Psoas muscle (tissue), 7 donors: ENCODE measurements at regions not wholly inside any gene's neighbourhood (a gene's known extent, or its start where the extent isn't known, plus 50 kb on each side); places are given as distances from the start of the nearest gene placed in this dataset.

Experiments
- ATAC-seq, 4 donors: fragments of 200-7000 bp; cut with Tn5 transposase; one replicate each; pipeline ENCODE4 v1.9.1; 2020; ENCODE audit warnings: moderate library complexity in 3 of 4, mild to moderate bottlenecking in 2 of 4
- DNase-seq, 2 donors: peaks; one replicate each; pipeline ENCODE4 v3.0.0-alpha.2; 2020
- H3K27ac ChIP-seq: fragments of 200-600 bp; one replicate; pipeline ENCODE4 v1.8.0; 2022
- H3K27me3 ChIP-seq, 3 donors: fragments of 200-600 bp in 1 of 3; one replicate each; pipeline versions ENCODE4 v1.6.1 to v1.8.0; 2013 to 2022; ENCODE audit warnings: low read length in 2 of 3, mild to moderate bottlenecking in 2 of 3, moderate library complexity in 1 of 3; ENCODE audit not compliant: insufficient read depth in 3 of 3
- H3K36me3 ChIP-seq, 2 donors: fragments of 200-600 bp in 1 of 2; one replicate each; pipeline versions ENCODE4 v1.6.1 to v1.8.0; 2013 to 2022; ENCODE audit warnings: low read depth in 1 of 2, mild to moderate bottlenecking in 1 of 2, moderate library complexity in 1 of 2; ENCODE audit not compliant: insufficient read depth in 1 of 2
- H3K4me1 ChIP-seq: fragments of 200-600 bp; one replicate; pipeline ENCODE4 v1.8.0; 2022
- H3K4me3 ChIP-seq: fragments of 200-600 bp; one replicate; pipeline ENCODE4 v1.8.0; 2022; ENCODE audit warnings: mild to moderate bottlenecking
- H3K9me3 ChIP-seq: fragments of 200-600 bp; one replicate; pipeline ENCODE4 v1.8.0; 2022
- WGBS, 3 donors: extraction: QIAGEN DNeasy Blood & Tissue Kit; methylation state at CpG; one replicate each; pipeline versions ENCODE4 v1.1.6 to v1.1.7; 2013; 5-methylcytosine and 5-hydroxymethylcytosine counted together
- intact Hi-C, 2 donors: fragments of 100-400 bp; cut with DNase I; formaldehyde crosslinking; loops; one replicate each; pipeline versions ENCODE4 v1.11.0 to v1.14.2; 2022
- TF ChIP-seq, protein P1 (sequence below): fragments of 200-600 bp; IDR thresholded peaks from one replicate; pipeline ENCODE4 v1.8.0; 2022; ENCODE audit warnings: antibody characterized with exemption
- donor health status: healthy with polysubstance abuse.
- donor health status: DM: no; HTN: no; CAD: no; lungs with moderate emphysema.
- donor health status: Bipolar disorder and iron deficiency.
- donor health status: healthy.
- donor health status: DM: yes; HTN: yes; CAD: no.
- donor health status: DM: no; HTN: no; CAD: no.
- donor health status: DM: yes; HTN: yes; CAD: no.

DNA sequence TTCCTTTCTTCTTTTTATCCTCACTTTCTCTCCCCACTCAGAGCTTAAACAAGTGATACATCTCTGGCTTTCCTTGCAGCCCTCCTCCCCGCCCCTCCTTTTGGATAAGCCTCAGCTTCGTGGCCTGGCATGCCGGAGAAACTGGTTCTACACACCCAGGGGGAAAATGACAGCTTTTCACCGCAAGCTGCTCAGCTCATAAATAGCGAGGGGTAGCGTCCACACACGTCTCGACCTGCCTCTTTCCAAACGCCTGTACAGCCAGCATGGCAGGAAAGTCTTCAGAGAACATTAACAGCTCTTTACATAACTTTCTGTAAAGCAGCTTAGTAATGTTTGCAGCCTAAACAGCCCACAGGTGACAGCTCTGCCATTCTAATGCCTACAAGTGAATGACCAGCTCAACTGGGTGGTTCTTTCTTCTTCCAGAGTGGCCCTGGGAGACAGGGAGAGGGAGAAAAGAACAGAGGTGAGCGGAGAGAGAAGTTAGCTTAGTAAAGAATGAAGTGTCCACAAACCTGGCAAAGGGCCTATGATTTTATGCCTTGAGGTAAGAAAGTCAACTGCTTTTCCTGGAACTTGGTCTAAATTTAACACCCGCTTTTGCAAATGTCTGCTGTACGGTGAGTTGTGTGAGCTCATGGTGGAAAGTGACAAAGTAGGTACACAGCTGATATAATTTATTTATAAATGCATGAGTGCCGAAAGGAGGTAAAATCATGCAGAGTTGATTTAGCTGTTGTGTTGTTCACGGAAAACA is 251.5 kb downstream of the TFAP2A start:
- Histone ChIP-seq H3K27ac (no peak overlapping the region), H3K4me3 (no peak overlapping the region), H3K27me3 (no peaks in the 10 kb centered on the region), H3K9me3 (no peaks in the 10 kb centered on the region), H3K4me1 (no peaks in the 10 kb centered on the region), H3K36me3 (no peaks in the 10 kb centered on the region)
- DNase-seq (no peak), ATAC-seq (no peak)
- intact Hi-C loops: no loop called here
- 54 to 55% (median 55%) methylated on average over 14 of the region's 14 CpGs for WGBS, 3 donors
- TF ChIP-seq, protein P1, sequence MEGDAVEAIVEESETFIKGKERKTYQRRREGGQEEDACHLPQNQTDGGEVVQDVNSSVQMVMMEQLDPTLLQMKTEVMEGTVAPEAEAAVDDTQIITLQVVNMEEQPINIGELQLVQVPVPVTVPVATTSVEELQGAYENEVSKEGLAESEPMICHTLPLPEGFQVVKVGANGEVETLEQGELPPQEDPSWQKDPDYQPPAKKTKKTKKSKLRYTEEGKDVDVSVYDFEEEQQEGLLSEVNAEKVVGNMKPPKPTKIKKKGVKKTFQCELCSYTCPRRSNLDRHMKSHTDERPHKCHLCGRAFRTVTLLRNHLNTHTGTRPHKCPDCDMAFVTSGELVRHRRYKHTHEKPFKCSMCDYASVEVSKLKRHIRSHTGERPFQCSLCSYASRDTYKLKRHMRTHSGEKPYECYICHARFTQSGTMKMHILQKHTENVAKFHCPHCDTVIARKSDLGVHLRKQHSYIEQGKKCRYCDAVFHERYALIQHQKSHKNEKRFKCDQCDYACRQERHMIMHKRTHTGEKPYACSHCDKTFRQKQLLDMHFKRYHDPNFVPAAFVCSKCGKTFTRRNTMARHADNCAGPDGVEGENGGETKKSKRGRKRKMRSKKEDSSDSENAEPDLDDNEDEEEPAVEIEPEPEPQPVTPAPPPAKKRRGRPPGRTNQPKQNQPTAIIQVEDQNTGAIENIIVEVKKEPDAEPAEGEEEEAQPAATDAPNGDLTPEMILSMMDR: no peak

DNA sequence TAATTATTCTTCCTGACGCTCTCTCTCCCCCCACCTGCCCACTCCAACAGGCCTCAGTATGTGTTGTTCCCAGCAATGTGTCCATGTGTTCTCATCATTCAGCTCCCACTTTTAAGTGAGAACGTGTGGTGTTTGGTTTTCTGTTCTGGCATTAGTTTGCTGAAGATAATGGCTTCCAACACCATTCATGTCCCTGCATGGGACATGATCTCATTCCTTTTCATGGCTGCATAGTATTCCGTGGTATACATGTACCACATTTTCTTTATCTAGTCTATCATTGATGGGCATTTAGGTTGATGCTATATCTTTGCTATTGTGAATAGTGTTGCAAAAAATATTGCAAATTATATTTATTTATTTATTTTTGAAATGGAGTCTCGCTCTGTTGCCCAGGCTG is 258.0 kb downstream of the TFAP2A start:
- Histone ChIP-seq H3K27me3 (no peaks in the 10 kb centered on the region), H3K4me1 (no peaks in the 10 kb centered on the region), H3K27ac (no peak overlapping the region), H3K36me3 (no peaks in the 10 kb centered on the region), H3K4me3 (no peak overlapping the region), H3K9me3 (no peaks in the 10 kb centered on the region)
- TF ChIP-seq, protein P1: no peak
- WGBS, 3 donors: 92 to 93% (median 92%) methylated on average over 4 of the region's 4 CpGs
- intact Hi-C loops: no loop called here
- ATAC-seq: no peak
- no peak for DNase-seq

DNA sequence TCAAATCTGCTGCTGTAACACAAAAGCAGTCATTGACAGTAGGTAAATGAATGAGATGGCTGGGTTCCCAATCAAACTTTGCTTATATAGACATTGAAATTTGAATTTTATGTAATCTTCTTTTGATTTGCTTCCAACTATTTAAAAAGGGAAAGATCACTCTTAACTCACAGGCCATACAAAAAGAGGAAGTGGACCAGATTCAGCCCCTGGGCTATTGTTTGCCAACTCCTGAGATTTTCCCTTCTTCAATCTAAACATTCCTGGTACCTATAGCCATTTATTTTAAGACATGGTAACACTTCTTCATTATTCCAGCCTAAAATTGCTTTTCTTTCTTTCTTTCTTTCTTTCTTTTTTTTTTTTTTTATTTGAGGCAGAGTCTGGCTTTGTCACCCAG is 260.6 kb downstream of the TFAP2A start:
- Histone ChIP-seq H3K9me3 (no peaks in the 10 kb centered on the region), H3K36me3 (no peaks in the 10 kb centered on the region), H3K4me1 (no peaks in the 10 kb centered on the region), H3K4me3 (no peak overlapping the region), H3K27ac (no peak overlapping the region), H3K27me3 (no peaks in the 10 kb centered on the region)
- no peak for ATAC-seq
- no peak for DNase-seq
- TF ChIP-seq, protein P1: no peak
- intact Hi-C loops: no loop called here

DNA sequence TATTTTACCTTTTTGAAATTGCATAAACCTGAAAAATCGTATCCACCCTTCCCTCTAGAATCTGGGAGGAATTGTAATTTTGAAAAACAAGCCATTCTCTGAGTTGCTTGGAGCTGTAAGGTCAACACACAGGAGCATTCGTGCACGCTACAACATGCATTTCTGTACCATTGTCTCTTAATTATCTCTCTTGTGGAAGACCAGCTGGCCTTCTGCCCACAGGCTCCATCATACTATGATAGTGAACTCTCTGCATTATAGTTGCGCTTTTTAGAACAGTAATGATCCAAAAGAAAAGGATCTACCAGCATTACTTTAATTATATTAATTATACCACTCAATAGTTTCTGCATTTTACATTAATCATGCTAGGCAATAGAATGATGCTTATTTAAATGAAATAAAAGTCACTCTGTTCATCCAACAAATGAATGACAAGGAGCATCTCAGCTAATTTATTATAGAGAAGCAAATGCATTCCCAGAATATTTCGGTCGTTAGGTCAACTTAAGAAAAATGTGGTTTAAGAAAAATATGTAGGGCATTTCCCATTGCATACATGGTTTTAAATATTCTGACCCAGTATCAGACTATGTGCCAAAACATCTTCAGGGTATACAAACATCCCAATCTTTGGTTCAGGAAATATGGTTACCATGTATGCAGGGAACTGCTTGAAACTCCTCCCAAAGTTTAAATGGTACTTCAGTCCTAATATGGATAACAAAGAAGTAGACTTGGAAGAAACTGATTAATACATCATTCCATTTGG is 263.5 kb downstream of the TFAP2A start:
- intact Hi-C loops: no loop called here
- WGBS, 3 donors: 68 to 71% (median 69%) methylated on average over 6 of the region's 6 CpGs
- no peak for ATAC-seq
- H3K9me3 ChIP-seq: no peaks in the 10 kb centered on the region
- no peak for DNase-seq
- no peaks in the 10 kb centered on the region for H3K4me1 ChIP-seq
- H3K27me3 ChIP-seq: no peaks in the 10 kb centered on the region
- no peak overlapping the region for H3K4me3 ChIP-seq
- TF ChIP-seq, protein P1: no peak
- no peak overlapping the region for H3K27ac ChIP-seq
- H3K36me3 ChIP-seq: no peaks in the 10 kb centered on the region
